Adrenal gland (tissue), 9 donors: ENCODE measurements at regions not wholly inside any gene's neighbourhood (a gene's known extent, or its start where the extent isn't known, plus 50 kb on each side); places are given as distances from the start of the nearest gene placed in this dataset.

Experiments
- DNase-seq, 7 donors: peaks; one replicate each; pipeline ENCODE4 v3.0.0-alpha.2; 2019 to 2020
- H3K27ac ChIP-seq, 5 donors: fragments of 200-600 bp; sonication (generic) in 4 of 5; 1 replicate in 3 of 5; 2 replicates in 2 of 5; pipeline versions ENCODE4 v1.5.1 to v1.8.0; 2016 to 2020; ENCODE audit warnings: mild to moderate bottlenecking in 1 of 5
- H3K27me3 ChIP-seq: fragments of 200-600 bp; 2 replicates; pipeline ENCODE4 v1.8.0; 2021
- H3K36me3 ChIP-seq, 2 donors: fragments of 200-600 bp; replicated peaks in 1 of 2; 1 replicate in 1 of 2; 2 replicates in 1 of 2; pipeline versions ENCODE4 v1.5.1 to v1.8.0; 2018 to 2022
- H3K4me1 ChIP-seq, 2 donors: fragments of 200-600 bp; replicated peaks in 1 of 2; 1 replicate in 1 of 2; 2 replicates in 1 of 2; pipeline versions ENCODE4 v1.5.1 to v1.8.0; 2018 to 2021
- H3K4me3 ChIP-seq, 4 donors: fragments of 200-600 bp; sonication (generic) in 3 of 4; one replicate each; pipeline ENCODE4 v1.5.1; 2016 to 2018
- H3K9me3 ChIP-seq, 3 donors: fragments of 200-600 bp; sonication (generic) in 1 of 3; replicated peaks in 1 of 3; 1 replicate in 2 of 3; 2 replicates in 1 of 3; pipeline versions ENCODE4 v1.5.1 to v1.8.0; 2016 to 2021
- POLR2A ChIP-seq, 2 donors: fragments of 450-650 bp; IDR thresholded peaks; one replicate each; pipeline ENCODE4 v1.6.1; 2017; ENCODE audit warnings: antibody characterized with exemption in 2 of 2, mild to moderate bottlenecking in 2 of 2, moderate library complexity in 1 of 2
- WGBS, 4 donors: extraction: QIAGEN DNeasy Blood & Tissue Kit in 2 of 4; methylation state at CpG; one replicate each; pipeline versions ENCODE4 v1.1.5 to v1.1.7; 2013 to 2017; 5-methylcytosine and 5-hydroxymethylcytosine counted together
- intact Hi-C, 2 donors: fragments of 100-400 bp; cut with DNase I; formaldehyde crosslinking; loops; one replicate each; pipeline versions ENCODE4 v1.14.1 to v1.15.0; 2022 to 2023
- TF ChIP-seq, protein P1 (sequence below), 6 experiments: fragments of 450-650 bp in 4 of 6; fragments of 200-600 bp in 2 of 6; sonication (generic) in 1 of 6; IDR thresholded peaks; 1 replicate in 5 of 6; 2 replicates in 1 of 6; pipeline versions ENCODE4 v1.5.1 to v1.8.0; 2016 to 2021; ENCODE audit warnings: antibody characterized with exemption in 6 of 6, mild to moderate bottlenecking in 2 of 6, moderate library complexity in 1 of 6
- donor health status: healthy with polysubstance abuse.
- donor health status: Bipolar disorder and iron deficiency.
- donor health status: DM: yes; HTN: yes; CAD: no.
- donor health status: DM: no; HTN: no; CAD: no.
- donor health status: DM: no; HTN: no; CAD: no.

- Histone ChIP-seq H3K4me3 (no peak overlapping the region), H3K27ac (no peak overlapping the region), H3K4me1 (no peaks in the 10 kb centered on the region), H3K27me3 (no peaks in the 10 kb centered on the region), H3K36me3 (no peaks in the 10 kb centered on the region), H3K9me3 (peaks cover 0 to 4% (median 0%) of the 10 kb centered on the region in 3 donors)
- TF ChIP-seq, protein P1, sequence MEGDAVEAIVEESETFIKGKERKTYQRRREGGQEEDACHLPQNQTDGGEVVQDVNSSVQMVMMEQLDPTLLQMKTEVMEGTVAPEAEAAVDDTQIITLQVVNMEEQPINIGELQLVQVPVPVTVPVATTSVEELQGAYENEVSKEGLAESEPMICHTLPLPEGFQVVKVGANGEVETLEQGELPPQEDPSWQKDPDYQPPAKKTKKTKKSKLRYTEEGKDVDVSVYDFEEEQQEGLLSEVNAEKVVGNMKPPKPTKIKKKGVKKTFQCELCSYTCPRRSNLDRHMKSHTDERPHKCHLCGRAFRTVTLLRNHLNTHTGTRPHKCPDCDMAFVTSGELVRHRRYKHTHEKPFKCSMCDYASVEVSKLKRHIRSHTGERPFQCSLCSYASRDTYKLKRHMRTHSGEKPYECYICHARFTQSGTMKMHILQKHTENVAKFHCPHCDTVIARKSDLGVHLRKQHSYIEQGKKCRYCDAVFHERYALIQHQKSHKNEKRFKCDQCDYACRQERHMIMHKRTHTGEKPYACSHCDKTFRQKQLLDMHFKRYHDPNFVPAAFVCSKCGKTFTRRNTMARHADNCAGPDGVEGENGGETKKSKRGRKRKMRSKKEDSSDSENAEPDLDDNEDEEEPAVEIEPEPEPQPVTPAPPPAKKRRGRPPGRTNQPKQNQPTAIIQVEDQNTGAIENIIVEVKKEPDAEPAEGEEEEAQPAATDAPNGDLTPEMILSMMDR (IDR thresholded peaks at IDR 0.05): no peak
- no peak for TF ChIP-seq POLR2A (IDR thresholded peaks at IDR 0.05)
- no peak for DNase-seq
- intact Hi-C loops: no loop called here
- WGBS, 4 donors: 89 to 97% (median 92%) methylated on average over 3 of the region's 3 CpGs
Observed at GRCh38 chr3:31241533-31241932, 291.2 kb upstream of the STT3B start.

- DNase-seq: no peak
- Histone ChIP-seq H3K27me3 (no peaks in the 10 kb centered on the region), H3K36me3 (no peaks in the 10 kb centered on the region), H3K27ac (no peak overlapping the region), H3K4me3 (no peak overlapping the region), H3K9me3 (peaks cover 0 to 4% (median 0%) of the 10 kb centered on the region in 3 donors), H3K4me1 (no peaks in the 10 kb centered on the region)
- intact Hi-C loops: no loop called here
- no peak for TF ChIP-seq POLR2A (IDR thresholded peaks at IDR 0.05)
- TF ChIP-seq, protein P1 (IDR thresholded peaks at IDR 0.05): no peak
- WGBS, 4 donors: 85 to 97% (median 87%) methylated on average over 3 of the region's 3 CpGs
Observed at GRCh38 chr3:31242026-31242960, 290.4 kb upstream of the STT3B start.

GRCh38 chr3:31244929-31245817, 287.6 kb upstream of the STT3B start:
- no peaks in the 10 kb centered on the region for H3K4me1 ChIP-seq
- no peaks in the 10 kb centered on the region for H3K36me3 ChIP-seq
- H3K4me3 ChIP-seq: no peak overlapping the region
- no peak for DNase-seq
- 76 to 94% (median 88%) methylated on average over 6 of the region's 6 CpGs for WGBS, 4 donors
- H3K27me3 ChIP-seq: no peaks in the 10 kb centered on the region
- TF ChIP-seq, protein P1 (IDR thresholded peaks at IDR 0.05): no peak
- TF ChIP-seq POLR2A (IDR thresholded peaks at IDR 0.05): no peak
- intact Hi-C loops: no loop called here
- no peak overlapping the region for H3K27ac ChIP-seq
- H3K9me3 ChIP-seq: peaks cover 0 to 4% (median 0%) of the 10 kb centered on the region in 3 donors
